ENCODE measurements at regions not wholly inside any gene's neighbourhood (a gene's known extent, or its start where the extent isn't known, plus 50 kb on each side); places are given as distances from the start of the nearest gene placed in this dataset.

DNA sequence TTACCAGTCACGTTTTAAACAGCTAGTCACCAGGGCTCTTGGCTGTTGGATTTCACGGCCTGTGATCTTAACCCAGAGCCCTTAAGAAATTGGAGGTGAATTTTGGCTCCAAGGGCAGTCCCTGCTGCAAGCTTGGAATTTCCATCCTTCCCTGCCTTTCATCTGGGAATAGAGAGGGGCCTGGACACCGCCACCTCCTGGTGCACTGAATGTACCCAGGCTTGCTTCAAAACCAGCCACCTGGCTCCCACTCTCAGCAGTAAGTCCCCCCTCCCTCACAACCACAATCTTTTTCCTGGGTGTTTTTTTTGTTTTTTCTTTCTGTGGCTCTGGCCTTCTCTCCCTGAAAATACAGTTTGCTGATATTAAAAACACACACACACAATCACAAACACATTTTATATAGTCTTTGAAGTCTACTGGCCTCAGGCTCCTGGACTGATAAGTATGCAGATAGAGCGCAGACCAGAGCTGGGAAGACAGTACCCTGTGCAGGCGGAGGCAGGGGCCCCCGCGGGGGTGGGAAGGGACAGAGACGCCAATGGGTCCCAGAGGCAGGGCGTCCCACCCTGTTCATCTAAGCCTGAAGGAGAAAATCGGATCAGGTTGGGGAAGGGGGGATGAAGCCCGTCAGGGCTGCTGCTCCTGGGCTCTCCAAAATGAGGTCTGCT, 65.8 kb upstream of the IGSF21 start:
- Histone ChIP-seq H3K14ac (ENCODE audit: low read length) (no peak overlapping the region), H3K4me2 (ENCODE audit: low read length) (peak overlapping the region; percentile 30), H3K79me1 (ENCODE audit: low read length) (no peaks in the 10 kb centered on the region), H3K4me3 (ENCODE audit: low read depth, low read length) (no peak overlapping the region), H3K9ac (ENCODE audit: low read length) (no peak overlapping the region), H3K9me3 (ENCODE audit: insufficient read depth, low read depth, low read length) (no peaks in the 10 kb centered on the region), H3K79me2 (ENCODE audit: control insufficient read depth, insufficient read depth, low read length, poor library complexity) (no peaks in the 10 kb centered on the region), H2AK5ac (ENCODE audit: low read length) (no peak overlapping the region), H3K27ac (ENCODE audit: low read depth, low read length) (no peak overlapping the region), H3K18ac (ENCODE audit: low read length) (no peak overlapping the region), H4K12ac (ENCODE audit: low read depth, low read length) (no peak overlapping the region), H3K23ac (ENCODE audit: low read length) (no peak overlapping the region), H2BK12ac (ENCODE audit: low read length) (no peak overlapping the region), H2BK5ac (ENCODE audit: low read depth, low read length, poor library complexity) (no peak overlapping the region), H2BK120ac (ENCODE audit: insufficient read depth, low read length, poor library complexity) (no peak overlapping the region), H4K8ac (ENCODE audit: low read depth, low read length) (no peak overlapping the region), H3K4me1 (ENCODE audit: control insufficient read depth in 1 of 2, insufficient read depth in 2 of 2, low read length in 2 of 2) (peaks cover 9 to 12% of the 10 kb centered on the region in 2 experiments), H3K4ac (ENCODE audit: low read depth, low read length) (no peak overlapping the region), H3K36me3 (ENCODE audit: control insufficient read depth in 1 of 2, insufficient read depth in 2 of 2, low read length in 2 of 2) (no peaks in the 10 kb centered on the region), H3K27me3 (ENCODE audit: insufficient read depth, low read length) (no peaks in the 10 kb centered on the region), H2AFZ (ENCODE audit: insufficient read depth, low read length, poor library complexity) (no peak overlapping the region), H4K91ac (ENCODE audit: low read depth, low read length) (no peak overlapping the region)
- no CpG with 5 or more reads among the region's 11 CpGs for WGBS (ENCODE audit: extremely low coverage, insufficient coverage, insufficient read length)
- DNase-seq, result peak in 1 of 2 donors; percentile 3

DNA sequence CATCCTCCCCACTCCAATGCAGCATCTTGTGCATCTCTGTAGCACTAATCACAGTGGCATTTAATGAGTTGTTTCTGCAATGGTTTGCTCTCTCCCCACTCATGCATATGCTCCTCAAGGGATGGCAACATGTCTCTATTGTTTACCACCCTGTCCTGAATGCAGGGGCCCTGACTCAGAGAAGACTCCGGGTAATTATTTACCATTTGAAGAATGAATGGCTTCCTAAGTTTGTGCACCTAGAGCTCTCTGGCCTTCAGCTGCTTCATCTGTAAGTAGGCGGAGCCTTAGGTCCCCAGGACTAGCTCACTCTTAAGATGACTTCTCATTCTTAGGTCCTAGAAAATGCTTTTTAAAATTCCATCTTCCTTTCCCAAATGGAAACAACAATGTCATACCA, 63.7 kb upstream of the IGSF21 start:
- H2BK120ac ChIP-seq (ENCODE audit: insufficient read depth, low read length, poor library complexity), result no peak overlapping the region
- no CpG with 5 or more reads among the region's 2 CpGs for WGBS (ENCODE audit: extremely low coverage, insufficient coverage, insufficient read length)

GRCh38 chr1:18045203-18045602, 62.4 kb upstream of the IGSF21 start:
- no peak overlapping the region for H2BK5ac ChIP-seq (ENCODE audit: low read depth, low read length, poor library complexity)
- H4K12ac ChIP-seq (ENCODE audit: low read depth, low read length), result no peak overlapping the region
- no peak overlapping the region for H3K4me3 ChIP-seq (ENCODE audit: low read depth, low read length)
- H3K9ac ChIP-seq (ENCODE audit: low read length), result no peak overlapping the region
- peaks cover 5% of the 10 kb centered on the region for H3K9me3 ChIP-seq (ENCODE audit: insufficient read depth, low read depth, low read length)
- no peak overlapping the region for H3K4me2 ChIP-seq (ENCODE audit: low read length)
- no peak for DNase-seq
- no peak overlapping the region for H2AFZ ChIP-seq (ENCODE audit: insufficient read depth, low read length, poor library complexity)
- no peak overlapping the region for H4K91ac ChIP-seq (ENCODE audit: low read depth, low read length)
- no peak overlapping the region for H4K8ac ChIP-seq (ENCODE audit: low read depth, low read length)
- no peak overlapping the region for H3K27ac ChIP-seq (ENCODE audit: low read depth, low read length)
- no peaks in the 10 kb centered on the region for H3K79me2 ChIP-seq (ENCODE audit: control insufficient read depth, insufficient read depth, low read length, poor library complexity)
- no peak overlapping the region for H3K23ac ChIP-seq (ENCODE audit: low read length)
- no peaks in the 10 kb centered on the region for H3K79me1 ChIP-seq (ENCODE audit: low read length)
- no peak overlapping the region for H2BK12ac ChIP-seq (ENCODE audit: low read length)
- H2BK120ac ChIP-seq (ENCODE audit: insufficient read depth, low read length, poor library complexity), result no peak overlapping the region
- H3K4ac ChIP-seq (ENCODE audit: low read depth, low read length), result no peak overlapping the region
- H3K27me3 ChIP-seq (ENCODE audit: insufficient read depth, low read length), result no peaks in the 10 kb centered on the region
- H3K14ac ChIP-seq (ENCODE audit: low read length), result no peak overlapping the region
- no peak overlapping the region for H3K18ac ChIP-seq (ENCODE audit: low read length)
- no CpG with 5 or more reads among the region's 5 CpGs for WGBS (ENCODE audit: extremely low coverage, insufficient coverage, insufficient read length)
- no peaks in the 10 kb centered on the region for H3K36me3 ChIP-seq (ENCODE audit: control insufficient read depth in 1 of 2, insufficient read depth in 2 of 2, low read length in 2 of 2)
- H2AK5ac ChIP-seq (ENCODE audit: low read length), result no peak overlapping the region
- peaks cover 9 to 12% of the 10 kb centered on the region in 2 experiments for H3K4me1 ChIP-seq (ENCODE audit: control insufficient read depth in 1 of 2, insufficient read depth in 2 of 2, low read length in 2 of 2)

More for the DNA sequence above, 63.7 kb upstream of the IGSF21 start:
- no peaks in the 10 kb centered on the region for H3K79me2 ChIP-seq (ENCODE audit: control insufficient read depth, insufficient read depth, low read length, poor library complexity)
- no peaks in the 10 kb centered on the region for H3K79me1 ChIP-seq (ENCODE audit: low read length)
- no peak overlapping the region for H4K12ac ChIP-seq (ENCODE audit: low read depth, low read length)
- H3K14ac ChIP-seq (ENCODE audit: low read length), result no peak overlapping the region
- no peak overlapping the region for H2AK5ac ChIP-seq (ENCODE audit: low read length)
- H3K18ac ChIP-seq (ENCODE audit: low read length), result no peak overlapping the region
- peaks cover 9 to 12% of the 10 kb centered on the region in 2 experiments for H3K4me1 ChIP-seq (ENCODE audit: control insufficient read depth in 1 of 2, insufficient read depth in 2 of 2, low read length in 2 of 2)
- H3K27me3 ChIP-seq (ENCODE audit: insufficient read depth, low read length), result no peaks in the 10 kb centered on the region
- H4K91ac ChIP-seq (ENCODE audit: low read depth, low read length), result no peak overlapping the region
- H2BK5ac ChIP-seq (ENCODE audit: low read depth, low read length, poor library complexity), result no peak overlapping the region
- H3K4ac ChIP-seq (ENCODE audit: low read depth, low read length), result no peak overlapping the region
- no peak overlapping the region for H3K4me3 ChIP-seq (ENCODE audit: low read depth, low read length)
- no peak overlapping the region for H4K8ac ChIP-seq (ENCODE audit: low read depth, low read length)
- no peaks in the 10 kb centered on the region for H3K36me3 ChIP-seq (ENCODE audit: control insufficient read depth in 1 of 2, insufficient read depth in 2 of 2, low read length in 2 of 2)
- H3K4me2 ChIP-seq (ENCODE audit: low read length), result no peak overlapping the region
- H2AFZ ChIP-seq (ENCODE audit: insufficient read depth, low read length, poor library complexity), result no peak overlapping the region
- no peak overlapping the region for H2BK12ac ChIP-seq (ENCODE audit: low read length)
- no peak overlapping the region for H3K27ac ChIP-seq (ENCODE audit: low read depth, low read length)
- no peak for DNase-seq
- H3K9ac ChIP-seq (ENCODE audit: low read length), result no peak overlapping the region
- H3K23ac ChIP-seq (ENCODE audit: low read length), result no peak overlapping the region
- H3K9me3 ChIP-seq (ENCODE audit: insufficient read depth, low read depth, low read length), result no peaks in the 10 kb centered on the region

DNA sequence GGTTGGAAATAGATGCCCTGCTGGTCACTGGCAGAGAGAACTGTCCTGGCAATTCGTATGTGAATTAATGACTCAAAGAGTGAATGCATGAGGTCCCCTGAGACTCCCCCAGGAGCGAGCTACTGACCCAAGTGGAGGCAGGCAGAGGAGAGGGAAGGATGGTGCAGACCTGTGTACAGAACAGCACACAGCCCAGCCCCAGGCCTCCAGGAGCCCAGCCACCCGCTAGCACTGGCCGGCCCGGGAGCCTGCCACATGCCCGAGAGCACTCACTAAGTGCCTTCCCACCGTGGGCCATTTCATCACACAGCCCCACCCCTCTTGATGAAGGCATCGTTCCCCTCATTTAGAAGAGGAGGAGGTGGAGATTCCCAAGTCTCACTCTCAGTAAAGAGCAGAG, 62.0 kb upstream of the IGSF21 start:
- Histone ChIP-seq H3K27me3 (ENCODE audit: insufficient read depth, low read length) (no peaks in the 10 kb centered on the region), H3K4me2 (ENCODE audit: low read length) (no peak overlapping the region), H3K14ac (ENCODE audit: low read length) (no peak overlapping the region), H3K27ac (ENCODE audit: low read depth, low read length) (no peak overlapping the region), H3K36me3 (ENCODE audit: control insufficient read depth in 1 of 2, insufficient read depth in 2 of 2, low read length in 2 of 2) (no peaks in the 10 kb centered on the region), H4K12ac (ENCODE audit: low read depth, low read length) (no peak overlapping the region), H2BK5ac (ENCODE audit: low read depth, low read length, poor library complexity) (no peak overlapping the region), H2AFZ (ENCODE audit: insufficient read depth, low read length, poor library complexity) (no peak overlapping the region), H3K9me3 (ENCODE audit: insufficient read depth, low read depth, low read length) (peaks cover 7% of the 10 kb centered on the region), H3K79me2 (ENCODE audit: control insufficient read depth, insufficient read depth, low read length, poor library complexity) (no peaks in the 10 kb centered on the region), H3K9ac (ENCODE audit: low read length) (no peak overlapping the region), H2BK120ac (ENCODE audit: insufficient read depth, low read length, poor library complexity) (no peak overlapping the region), H3K4ac (ENCODE audit: low read depth, low read length) (no peak overlapping the region), H2BK12ac (ENCODE audit: low read length) (no peak overlapping the region), H4K8ac (ENCODE audit: low read depth, low read length) (no peak overlapping the region), H4K91ac (ENCODE audit: low read depth, low read length) (no peak overlapping the region), H3K4me3 (ENCODE audit: low read depth, low read length) (no peak overlapping the region), H2AK5ac (ENCODE audit: low read length) (no peak overlapping the region), H3K18ac (ENCODE audit: low read length) (no peak overlapping the region), H3K79me1 (ENCODE audit: low read length) (no peaks in the 10 kb centered on the region), H3K4me1 (ENCODE audit: control insufficient read depth in 1 of 2, insufficient read depth in 2 of 2, low read length in 2 of 2) (peaks cover 9 to 12% of the 10 kb centered on the region in 2 experiments), H3K23ac (ENCODE audit: low read length) (no peak overlapping the region)
- no peak for DNase-seq
- WGBS (ENCODE audit: extremely low coverage, insufficient coverage, insufficient read length), result no CpG with 5 or more reads among the region's 8 CpGs

Data from trophoblast cell (in vitro differentiated cells and primary cell).